Ovary (tissue), 3 donors: ENCODE measurements at regions not wholly inside any gene's neighbourhood (a gene's known extent, or its start where the extent isn't known, plus 50 kb on each side); places are given as distances from the start of the nearest gene placed in this dataset.
"Not testable (repeated sequence)": the region's sequence is repeated elsewhere in the genome, so short reads cannot be mapped to it uniquely, and the experiment has no call there.

ENCODE experiments used
- CTCF ChIP-seq, 3 donors: fragments of 450-650 bp in 2 of 3; fragments of 200-600 bp in 1 of 3; IDR thresholded peaks; one replicate each; pipeline versions ENCODE4 v1.5.1 to v1.8.0; 2016 to 2022; ENCODE audit warnings: antibody characterized with exemption in 3 of 3, mild to moderate bottlenecking in 1 of 3
- EP300 ChIP-seq: sonication (generic); formaldehyde crosslinking; IDR thresholded peaks from one replicate; pipeline ENCODE4 v1.6.1; 2017; ENCODE audit warnings: antibody characterized with exemption
- POLR2A ChIP-seq: fragments of 450-650 bp; IDR thresholded peaks from one replicate; pipeline ENCODE4 v1.6.1; 2017; ENCODE audit warnings: antibody characterized with exemption, mild to moderate bottlenecking, moderate library complexity
- donor health status: DM: no; HTN: no; CAD: no.

- TF ChIP-seq CTCF (IDR thresholded peaks at IDR 0.05); POLR2A; EP300: not testable (repeated sequence)
These were observed 4433.7 kb upstream of the TPTE start for GRCh38 chr21:6087579-6088178.
